GM19468 (cell line): ENCODE measurements at regions not wholly inside any gene's neighbourhood (a gene's known extent, or its start where the extent isn't known, plus 50 kb on each side); places are given as distances from the start of the nearest gene placed in this dataset.
"Not testable (repeated sequence)": the region's sequence is repeated elsewhere in the genome, so short reads cannot be mapped to it uniquely, and the experiment has no call there.

Experiments used
- ATAC-seq: cut with Tn5 transposase; IDR thresholded peaks from one replicate; pipeline ENCODE4 v1.9.1; 2021; ENCODE audit warnings: mild to moderate bottlenecking, moderate library complexity, moderate number of reproducible peaks; ENCODE audit not compliant: unreplicated experiment; ENCODE audit errors: extremely low read depth

DNA sequence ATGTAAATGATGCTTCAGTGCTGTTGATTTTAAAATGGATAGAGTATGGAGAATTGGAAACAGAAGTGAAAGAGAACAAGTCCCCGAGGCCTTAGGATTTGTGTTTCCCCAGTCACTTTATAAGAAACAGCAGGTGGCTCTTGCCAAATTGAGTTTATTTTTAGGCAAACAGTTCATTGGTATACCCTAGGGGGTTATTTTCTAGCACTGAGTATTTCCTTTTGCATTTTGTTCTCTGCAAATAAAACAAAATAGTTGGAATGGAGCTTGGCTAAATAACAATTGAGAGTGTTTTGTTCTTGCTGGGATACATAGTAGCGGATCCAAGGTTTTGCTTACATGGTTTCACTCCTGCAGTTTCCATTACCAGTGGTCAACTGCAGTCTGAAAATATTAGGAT is 591.1 kb upstream of the C16orf82 start:
- no peak for ATAC-seq

DNA sequence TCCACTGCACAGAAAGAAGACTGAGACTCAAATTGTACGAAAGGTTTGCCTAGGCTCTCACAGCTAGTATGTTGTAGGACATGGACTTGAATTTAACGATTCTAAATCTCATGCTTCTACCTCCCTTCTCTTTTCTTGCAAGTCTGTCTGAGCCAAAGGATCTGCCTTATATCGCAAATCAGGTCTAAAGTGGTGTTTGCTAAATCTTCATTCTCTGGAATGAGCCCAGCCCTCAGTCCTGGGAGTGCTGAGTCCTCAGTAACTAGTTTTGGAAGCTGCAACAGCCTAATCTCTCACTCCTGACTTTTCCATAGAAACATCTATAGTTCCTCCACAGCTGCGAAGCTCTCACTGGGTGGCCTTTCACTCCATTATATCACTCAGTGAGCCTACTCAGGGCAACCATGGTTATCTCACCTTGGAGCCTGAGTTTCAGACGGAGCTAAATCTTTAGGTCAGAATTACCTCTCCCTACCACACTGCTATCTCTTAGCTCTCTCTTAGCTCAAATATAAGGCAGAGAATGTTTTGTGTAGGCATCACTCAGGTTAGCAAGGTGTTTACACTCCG is 575.5 kb upstream of the C16orf82 start:
- no peak for ATAC-seq

- no peak for ATAC-seq
Measured at GRCh38 chr16:26491962-26492361, 574.8 kb upstream of the C16orf82 start.

GRCh38 chr16:26493751-26494150 is 573.0 kb upstream of the C16orf82 start:
- ATAC-seq: no peak

DNA sequence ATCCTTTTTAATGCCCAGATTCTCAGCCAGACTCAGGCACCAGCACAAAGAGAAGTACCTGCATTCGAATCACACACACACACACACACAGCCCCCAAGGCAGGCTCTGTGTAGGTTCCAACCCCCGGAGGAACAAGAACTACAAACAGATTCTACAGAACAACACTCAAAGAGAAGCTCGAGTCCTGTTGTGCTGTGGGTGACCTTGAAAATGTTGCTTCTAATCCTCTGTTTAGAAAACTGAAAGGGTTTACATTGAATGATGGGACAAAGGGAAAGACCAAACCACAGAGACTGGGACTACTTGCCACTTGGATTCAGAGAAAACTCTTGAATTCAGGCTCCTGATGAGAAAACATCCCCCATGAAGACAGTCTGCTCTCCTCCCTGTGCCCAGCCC is 568.8 kb upstream of the C16orf82 start:
- no peak for ATAC-seq

DNA sequence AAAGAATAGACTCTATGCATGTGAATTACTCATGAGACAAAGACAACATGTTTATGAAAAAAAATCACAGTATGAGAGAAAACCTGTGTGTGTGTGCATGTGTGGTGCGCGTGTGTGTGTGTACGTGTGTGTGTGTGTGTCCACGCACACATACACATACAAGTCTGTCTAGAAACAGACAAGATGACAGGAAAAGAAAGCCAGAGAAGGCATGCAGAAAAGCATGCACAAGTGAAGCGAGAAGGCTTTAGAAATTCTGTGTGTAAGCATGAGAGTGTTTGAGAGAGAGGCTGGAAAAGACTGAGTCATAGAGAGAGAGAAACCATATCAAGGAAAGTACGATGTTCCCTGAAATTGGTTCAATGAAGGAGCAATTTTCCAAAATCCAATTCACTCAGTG is 566.4 kb upstream of the C16orf82 start:
- ATAC-seq: no peak

DNA sequence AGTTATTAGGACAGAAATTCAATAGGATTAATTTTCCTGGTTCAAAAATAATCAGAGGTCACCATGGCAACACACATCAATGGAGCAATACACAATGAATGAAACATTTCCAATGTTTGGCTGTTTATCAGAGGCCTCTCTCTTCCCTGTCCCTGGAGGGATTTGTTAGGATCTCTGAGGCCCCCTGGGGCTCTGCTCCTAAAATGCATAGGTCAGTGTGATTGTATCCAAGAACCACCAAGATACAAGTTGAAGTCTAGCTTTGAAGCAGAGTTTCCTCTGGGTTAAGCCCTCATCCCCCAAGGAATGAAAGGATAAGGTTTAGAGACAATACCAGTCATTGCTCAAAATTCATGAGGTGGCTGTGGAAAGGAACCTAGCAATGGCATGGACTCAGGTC is 561.2 kb upstream of the C16orf82 start:
- no peak for ATAC-seq

DNA sequence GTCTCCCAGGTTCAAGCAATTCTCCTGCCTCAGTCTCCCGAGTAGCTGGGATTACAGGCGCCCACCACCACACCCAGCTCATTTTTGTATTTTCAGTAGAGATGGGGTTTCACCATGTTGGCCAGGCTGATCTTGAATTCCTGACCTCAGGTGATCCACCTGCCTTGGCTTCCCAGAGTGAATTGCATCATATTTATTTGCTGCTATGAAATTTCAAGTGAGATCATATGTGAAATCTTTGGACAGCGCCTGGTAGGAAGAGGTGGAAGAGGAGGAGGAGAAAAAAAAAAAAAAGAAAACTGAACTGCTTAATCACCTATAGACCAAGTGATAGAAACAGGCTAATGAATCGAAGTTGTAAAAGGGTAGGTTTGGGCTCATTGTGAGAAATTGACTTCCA is 557.8 kb upstream of the C16orf82 start:
- not testable (repeated sequence) for ATAC-seq

DNA sequence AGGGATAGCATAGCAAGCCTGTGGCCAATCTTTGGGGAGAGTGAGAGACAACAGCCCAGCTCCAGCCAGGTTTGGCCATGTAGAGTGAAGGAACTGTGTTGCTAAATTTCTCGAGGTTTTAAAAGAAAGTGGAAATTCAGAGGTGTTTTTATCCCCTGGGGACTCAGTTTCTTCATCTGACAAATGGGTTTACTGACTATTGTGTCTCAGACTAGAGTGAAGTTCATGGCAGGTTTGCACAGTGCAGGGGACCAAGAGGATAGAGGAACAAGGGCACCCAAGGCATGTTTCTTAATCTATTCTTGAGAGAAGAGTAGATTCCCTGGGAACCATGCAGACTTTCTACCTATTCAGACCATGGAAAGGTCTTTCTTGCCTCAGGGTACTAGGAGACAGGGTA is 555.8 kb upstream of the C16orf82 start:
- no peak for ATAC-seq

DNA sequence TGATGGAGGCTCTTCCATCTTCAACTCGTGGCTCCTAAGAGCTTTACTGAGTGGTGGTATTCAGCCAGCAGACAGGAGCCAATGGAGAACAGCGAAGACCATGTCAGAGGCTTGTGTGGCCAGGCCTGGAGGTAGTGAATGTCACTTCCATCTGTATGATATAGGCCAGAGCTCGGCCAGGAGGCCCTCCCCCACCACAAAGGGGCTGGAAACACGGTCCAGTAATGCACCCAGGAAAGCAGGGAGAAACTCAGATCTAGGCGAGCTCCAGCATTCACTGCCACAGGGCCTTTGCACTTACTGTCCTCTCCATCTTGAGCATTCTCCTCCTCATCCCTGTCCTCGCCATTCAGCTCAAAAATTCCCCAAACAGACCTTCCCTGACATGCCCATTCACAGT is 555.3 kb upstream of the C16orf82 start:
- no peak for ATAC-seq

DNA sequence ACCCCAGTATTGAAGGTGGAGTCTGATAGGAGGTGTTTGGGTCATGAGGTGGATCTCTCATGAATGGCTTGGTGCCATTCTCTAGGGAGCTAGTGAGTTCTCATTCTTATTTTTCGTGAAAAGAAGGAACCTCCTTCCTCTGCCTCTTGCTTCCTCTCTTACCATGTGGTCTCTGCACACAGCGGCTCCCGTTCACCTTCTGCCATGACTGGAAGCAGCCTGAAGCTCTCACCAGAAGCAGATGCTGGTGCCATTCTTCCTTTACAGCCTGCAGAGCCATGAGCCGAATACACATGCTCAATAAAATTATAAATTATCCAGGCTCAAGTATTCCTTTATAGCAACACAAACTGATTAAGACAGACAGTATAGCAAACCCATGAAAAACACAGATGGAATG is 545.1 kb upstream of the C16orf82 start:
- no peak for ATAC-seq

GRCh38 chr16:26524281-26524680 is 542.4 kb upstream of the C16orf82 start:
- no peak for ATAC-seq

DNA sequence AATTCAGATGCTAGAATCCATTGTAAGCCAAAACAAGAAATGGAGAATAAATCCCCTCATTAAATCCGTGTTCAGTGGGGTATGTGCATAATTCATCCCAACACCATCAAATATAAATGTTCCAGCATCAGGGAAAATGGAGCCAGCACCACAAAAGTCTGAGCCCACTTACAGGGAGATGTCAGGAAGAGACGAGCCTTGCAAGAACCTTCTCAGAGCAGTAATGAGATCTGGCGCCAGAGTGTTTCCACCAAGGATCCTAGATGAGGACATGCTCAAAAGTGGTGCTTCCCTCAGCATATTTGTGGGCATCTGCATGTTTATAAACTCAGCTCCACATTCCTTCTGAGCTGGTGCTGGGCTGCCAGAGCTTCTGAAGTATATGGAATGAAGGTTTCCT is 541.9 kb upstream of the C16orf82 start:
- no peak for ATAC-seq

GRCh38 chr16:26525856-26526255 is 540.9 kb upstream of the C16orf82 start:
- ATAC-seq: no peak

- ATAC-seq: no peak
Measured at GRCh38 chr16:26526633-26527032, 540.1 kb upstream of the C16orf82 start.

- no peak for ATAC-seq
Measured at GRCh38 chr16:26530584-26531289, 536.0 kb upstream of the C16orf82 start.

DNA sequence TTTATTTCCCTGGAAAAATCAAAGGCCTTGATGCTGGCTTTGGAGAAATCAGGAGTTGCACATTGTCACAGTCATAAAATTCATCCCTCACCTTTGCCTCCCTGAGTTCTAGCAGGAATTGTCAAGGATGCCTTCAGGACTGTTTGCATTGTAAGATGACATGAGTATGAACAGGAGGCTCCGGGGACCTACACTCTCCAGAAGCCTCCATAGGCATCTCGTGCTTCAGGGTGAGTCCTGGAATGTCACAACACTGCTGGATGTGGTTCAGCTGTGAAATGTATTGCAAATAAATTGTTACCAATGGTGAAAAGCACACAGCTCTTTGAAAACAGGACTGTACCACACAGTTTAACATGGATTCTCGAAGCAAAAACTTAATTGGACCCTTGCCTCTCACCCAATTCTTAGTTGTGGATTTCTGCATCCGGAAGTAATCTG is 535.4 kb upstream of the C16orf82 start:
- no peak for ATAC-seq

DNA sequence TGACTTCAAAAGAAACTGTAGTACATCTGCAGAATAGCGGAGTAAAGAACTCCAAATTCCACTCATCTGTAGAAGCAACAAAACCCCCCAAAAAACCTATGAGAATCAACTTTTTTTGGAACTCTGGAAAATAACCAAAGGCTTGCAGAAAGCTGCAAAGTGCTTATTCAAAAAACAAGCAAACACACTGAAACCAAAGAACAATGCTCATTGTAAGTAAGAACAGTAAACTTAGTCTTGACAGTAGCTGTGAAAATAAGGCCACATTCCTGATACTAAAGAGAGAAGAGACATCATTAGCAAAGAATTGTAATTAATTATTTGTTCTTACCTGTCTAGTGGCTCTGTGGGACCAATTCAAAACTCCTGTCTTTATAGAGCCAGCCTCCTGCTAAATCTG is 534.3 kb upstream of the C16orf82 start:
- no peak for ATAC-seq

GRCh38 chr16:26542198-26542597 is 524.5 kb upstream of the C16orf82 start:
- ATAC-seq: no peak

- no peak for ATAC-seq
Measured at GRCh38 chr16:26546573-26546972, 520.2 kb upstream of the C16orf82 start.

GRCh38 chr16:26547681-26548080 is 519.0 kb upstream of the C16orf82 start:
- no peak for ATAC-seq

GRCh38 chr16:26550111-26550610 is 516.6 kb upstream of the C16orf82 start:
- no peak for ATAC-seq
